ENCODE measurements at regions not wholly inside any gene's neighbourhood (a gene's known extent, or its start where the extent isn't known, plus 50 kb on each side); places are given as distances from the start of the nearest gene placed in this dataset.

GRCh38 chr2:134202371-134202770 is 51.5 kb upstream of the MGAT5 start:
- DNase-seq (ENCODE audit: low read depth), result peak; percentile 24
- TF ChIP-seq, protein P1, sequence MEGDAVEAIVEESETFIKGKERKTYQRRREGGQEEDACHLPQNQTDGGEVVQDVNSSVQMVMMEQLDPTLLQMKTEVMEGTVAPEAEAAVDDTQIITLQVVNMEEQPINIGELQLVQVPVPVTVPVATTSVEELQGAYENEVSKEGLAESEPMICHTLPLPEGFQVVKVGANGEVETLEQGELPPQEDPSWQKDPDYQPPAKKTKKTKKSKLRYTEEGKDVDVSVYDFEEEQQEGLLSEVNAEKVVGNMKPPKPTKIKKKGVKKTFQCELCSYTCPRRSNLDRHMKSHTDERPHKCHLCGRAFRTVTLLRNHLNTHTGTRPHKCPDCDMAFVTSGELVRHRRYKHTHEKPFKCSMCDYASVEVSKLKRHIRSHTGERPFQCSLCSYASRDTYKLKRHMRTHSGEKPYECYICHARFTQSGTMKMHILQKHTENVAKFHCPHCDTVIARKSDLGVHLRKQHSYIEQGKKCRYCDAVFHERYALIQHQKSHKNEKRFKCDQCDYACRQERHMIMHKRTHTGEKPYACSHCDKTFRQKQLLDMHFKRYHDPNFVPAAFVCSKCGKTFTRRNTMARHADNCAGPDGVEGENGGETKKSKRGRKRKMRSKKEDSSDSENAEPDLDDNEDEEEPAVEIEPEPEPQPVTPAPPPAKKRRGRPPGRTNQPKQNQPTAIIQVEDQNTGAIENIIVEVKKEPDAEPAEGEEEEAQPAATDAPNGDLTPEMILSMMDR (IDR thresholded peaks at IDR 0.05; ENCODE audit: insufficient read depth, low read length), result no peak

DNA sequence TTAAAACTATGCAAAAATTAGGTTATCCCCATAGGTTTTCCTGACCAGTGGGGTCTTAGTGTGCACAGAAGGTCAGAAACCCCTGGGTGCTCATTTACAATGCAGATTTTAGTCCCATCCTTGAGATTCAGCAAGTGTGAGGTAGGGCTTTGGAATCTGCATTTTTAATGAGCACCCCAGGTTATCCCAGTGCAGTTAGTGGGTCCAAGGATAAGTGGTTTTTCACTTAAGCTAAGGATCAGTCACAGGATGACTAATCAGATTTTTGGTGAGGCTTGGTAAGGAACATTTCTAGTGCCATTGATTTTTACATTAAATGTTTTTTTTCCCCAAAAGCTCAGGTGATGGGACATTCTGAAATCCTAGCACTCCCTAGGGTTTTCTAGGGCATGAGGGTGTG is 50.7 kb upstream of the MGAT5 start:
- no peak for DNase-seq (ENCODE audit: low read depth)
- H3K4me3 ChIP-seq (ENCODE audit: low read depth, low read length), result no peak overlapping the region
- TF ChIP-seq, protein P1 (IDR thresholded peaks at IDR 0.05; ENCODE audit: insufficient read depth, low read length), result no peak

More at GRCh38 chr2:134202371-134202770, 51.5 kb upstream of the MGAT5 start:
- H3K4me3 ChIP-seq (ENCODE audit: low read depth, low read length), result no peak overlapping the region

Small RNA genes in the stretch of these regions (small RNA-seq; reads per million reads assigned to genes)
- gene MIR3679, result 0.38 reads per million
